CD4-positive, alpha-beta memory T cell (primary cell): ENCODE measurements at regions not wholly inside any gene's neighbourhood (a gene's known extent, or its start where the extent isn't known, plus 50 kb on each side); places are given as distances from the start of the nearest gene placed in this dataset.
A peak's percentile ranks its signal among the peaks of the same experiment; 100 is the strongest.

Experiments used
- CTCF ChIA-PET: fragments of 350-600 bp; sonication (Branson Sonifier 250); formaldehyde crosslinking; loops from one replicate; lab custom pipeline; 2021; ENCODE audit warnings: inconsistent platforms; ENCODE audit not compliant: partially characterized antibody; lab: Charles Lee
- POLR2A ChIA-PET: fragments of 350-600 bp; sonication (Branson Sonifier 250); formaldehyde crosslinking; loops from one replicate; lab custom pipeline; 2021; ENCODE audit not compliant: partially characterized antibody; lab: Charles Lee
- DNase-seq, 5 donors: peaks; one replicate each; pipeline versions ENCODE4 v3.0.0 to v3.0.0-alpha.2; 2020 to 2022; ENCODE audit warnings: mixed read lengths in 1 of 5
- H3K27ac ChIP-seq: one replicate; pipeline ENCODE4 v1.7.0; 2013; ENCODE audit warnings: low read depth, low read length
- H3K27me3 ChIP-seq: 2 replicates; pipeline ENCODE4 v1.7.0; 2013; ENCODE audit warnings: mild to moderate bottlenecking, low read length, moderate library complexity; ENCODE audit not compliant: insufficient read depth
- H3K36me3 ChIP-seq: 2 replicates; pipeline ENCODE4 v1.7.0; 2013; ENCODE audit warnings: mild to moderate bottlenecking, low read length, moderate library complexity; ENCODE audit not compliant: insufficient read depth
- H3K4me1 ChIP-seq: 2 replicates; pipeline ENCODE4 v1.7.0; 2013; ENCODE audit warnings: mild to moderate bottlenecking, low read length, moderate library complexity; ENCODE audit not compliant: insufficient read depth
- H3K4me3 ChIP-seq, 2 donors: one replicate each; pipeline ENCODE4 v1.7.0; 2013; ENCODE audit warnings: low read length in 2 of 2, mild to moderate bottlenecking in 1 of 2
- H3K9me3 ChIP-seq, 2 donors: one replicate each; pipeline ENCODE4 v1.7.0; 2013; ENCODE audit warnings: low read length in 2 of 2, control low read depth in 1 of 2; ENCODE audit not compliant: control insufficient read depth in 1 of 2
- H3K27ac Mint-ChIP-seq, 7 donors: one replicate each; pipeline ENCODE4 v1.8.0; 2020 to 2021; ENCODE audit warnings: mixed read lengths in 7 of 7, mild to moderate bottlenecking in 6 of 7, inconsistent platforms in 3 of 7, moderate library complexity in 3 of 7
- H3K27me3 Mint-ChIP-seq, 2 donors: one replicate each; pipeline ENCODE4 v1.8.0; 2020 to 2021; ENCODE audit warnings: mixed read lengths in 2 of 2
- H3K36me3 Mint-ChIP-seq, 2 donors: one replicate each; pipeline ENCODE4 v1.8.0; 2020 to 2021; ENCODE audit warnings: mixed read lengths in 2 of 2, inconsistent platforms in 1 of 2, mild to moderate bottlenecking in 1 of 2
- H3K4me1 Mint-ChIP-seq, 4 donors: one replicate each; pipeline ENCODE4 v1.8.0; 2020 to 2021; ENCODE audit warnings: mixed read lengths in 4 of 4, mild to moderate bottlenecking in 1 of 4
- H3K4me3 Mint-ChIP-seq, 8 donors: one replicate each; pipeline ENCODE4 v1.8.0; 2020 to 2021; ENCODE audit warnings: mixed read lengths in 8 of 8, mild to moderate bottlenecking in 7 of 8, moderate library complexity in 6 of 8, inconsistent platforms in 3 of 8
- H3K9me3 Mint-ChIP-seq, 8 donors: one replicate each; pipeline ENCODE4 v1.8.0; 2020 to 2021; ENCODE audit warnings: mixed read lengths in 8 of 8, mild to moderate bottlenecking in 5 of 8, inconsistent platforms in 3 of 8, moderate library complexity in 1 of 8
- intact Hi-C: fragments of 100-400 bp; cut with micrococcal nuclease; formaldehyde crosslinking; loops from one replicate; pipeline ENCODE4 v1.15.1; 2023

DNA sequence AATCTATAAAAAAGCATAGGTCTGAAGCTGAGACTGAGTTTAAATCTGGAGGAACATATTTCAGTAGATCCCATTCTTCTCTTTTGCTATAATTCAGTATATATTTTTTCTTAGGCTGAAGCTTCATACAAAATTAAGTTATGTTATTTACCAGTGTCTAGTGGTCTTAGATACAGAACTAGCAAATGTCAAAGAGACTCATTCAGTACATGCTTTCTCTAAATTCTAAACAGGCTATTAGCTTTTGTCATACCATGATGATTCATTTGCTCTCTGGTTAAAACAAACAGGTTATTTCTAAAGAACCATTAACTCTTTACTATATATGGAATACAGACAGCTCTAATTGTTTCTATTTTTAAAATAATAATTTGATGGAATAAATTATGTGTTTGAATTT, 1170.2 kb upstream of the PRMT6 start:
- ChIA-PET POLR2A (no interaction called here), CTCF (no interaction called here)
- Mint-ChIP-seq H3K27ac (no peak overlapping the region), H3K27me3 (no peaks in the 10 kb centered on the region), H3K9me3 (peaks cover 0 to 29% (median 12%) of the 10 kb centered on the region in 8 donors), H3K4me3 (no peak overlapping the region), H3K4me1 (no peaks in the 10 kb centered on the region), H3K36me3 (no peaks in the 10 kb centered on the region)
- Histone ChIP-seq H3K4me3 (no peak overlapping the region), H3K9me3 (no peaks in the 10 kb centered on the region), H3K27me3 (no peaks in the 10 kb centered on the region), H3K4me1 (no peaks in the 10 kb centered on the region), H3K36me3 (no peaks in the 10 kb centered on the region), H3K27ac (no peak overlapping the region)
- no peak for DNase-seq
- intact Hi-C loops, result no loop called here

DNA sequence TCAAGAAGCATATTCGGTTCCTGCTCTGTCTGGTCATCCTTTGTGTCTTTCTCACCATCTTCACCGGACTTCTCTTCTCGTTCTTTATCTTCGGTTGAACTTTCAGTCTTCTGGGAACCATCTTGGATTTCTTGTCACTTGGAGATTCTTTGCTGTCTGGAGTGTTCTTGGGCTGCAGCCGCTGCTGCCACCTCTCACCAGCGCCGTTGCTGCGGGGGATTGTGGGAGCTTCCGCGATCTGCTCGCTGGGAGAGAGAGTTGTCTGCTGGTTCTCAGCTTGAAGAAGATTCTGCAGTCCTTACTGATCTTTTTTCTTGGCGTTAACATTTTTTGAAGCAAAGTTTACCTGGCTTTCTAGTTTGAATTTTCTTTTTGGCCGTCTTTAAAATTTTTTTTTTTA, 1165.2 kb upstream of the PRMT6 start:
- Histone ChIP-seq H3K27me3 (no peaks in the 10 kb centered on the region), H3K27ac (no peak overlapping the region), H3K36me3 (no peaks in the 10 kb centered on the region), H3K9me3 (no peaks in the 10 kb centered on the region), H3K4me3 (no peak overlapping the region), H3K4me1 (no peaks in the 10 kb centered on the region)
- Mint-ChIP-seq H3K27me3 (no peaks in the 10 kb centered on the region), H3K27ac (peak overlapping the region in 1 of 7 donors; percentile 19), H3K4me1 (no peaks in the 10 kb centered on the region), H3K36me3 (no peaks in the 10 kb centered on the region), H3K9me3 (peaks cover 0 to 23% (median 16%) of the 10 kb centered on the region in 8 donors), H3K4me3 (no peak overlapping the region)
- ChIA-PET CTCF (no interaction called here), POLR2A (no interaction called here)
- no peak for DNase-seq
- intact Hi-C loops, result no loop called here

DNA sequence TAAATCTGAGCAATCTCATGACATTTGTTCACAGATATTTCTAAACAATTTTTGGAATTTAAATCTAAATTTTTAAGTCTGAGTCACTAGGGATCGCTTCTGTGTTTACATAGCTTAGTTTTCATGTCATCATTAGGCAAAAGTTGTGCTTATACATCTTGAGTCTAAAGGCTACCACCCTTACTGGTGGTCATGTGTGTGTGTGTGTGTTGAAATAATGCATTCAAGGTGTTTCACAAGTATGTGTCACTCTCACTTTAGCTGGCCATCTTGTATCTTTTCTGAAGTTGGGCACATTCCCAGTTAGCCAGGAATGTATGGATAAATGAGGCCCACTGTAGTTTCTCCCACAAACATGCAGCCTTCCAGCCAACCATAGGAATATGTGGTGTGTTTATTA, 1162.5 kb upstream of the PRMT6 start:
- intact Hi-C loops, result no loop called here
- Mint-ChIP-seq H3K4me3 (no peak overlapping the region), H3K27ac (no peak overlapping the region), H3K36me3 (no peaks in the 10 kb centered on the region), H3K27me3 (no peaks in the 10 kb centered on the region), H3K4me1 (no peaks in the 10 kb centered on the region), H3K9me3 (peaks cover 0 to 34% (median 21%) of the 10 kb centered on the region in 8 donors)
- POLR2A ChIA-PET, result no interaction called here
- H3K9me3 ChIP-seq, result no peaks in the 10 kb centered on the region
- no peak overlapping the region for H3K27ac ChIP-seq
- H3K4me3 ChIP-seq, result no peak overlapping the region
- CTCF ChIA-PET, result no interaction called here
- H3K4me1 ChIP-seq, result no peaks in the 10 kb centered on the region
- no peaks in the 10 kb centered on the region for H3K36me3 ChIP-seq
- no peaks in the 10 kb centered on the region for H3K27me3 ChIP-seq
- no peak for DNase-seq

- no peaks in the 10 kb centered on the region for H3K27me3 ChIP-seq
- no peaks in the 10 kb centered on the region for H3K36me3 ChIP-seq
- no peaks in the 10 kb centered on the region for H3K27me3 Mint-ChIP-seq
- POLR2A ChIA-PET, result no interaction called here
- H3K9me3 ChIP-seq, result peaks cover 0 to 4% of the 10 kb centered on the region in 2 donors
- H3K4me1 Mint-ChIP-seq, result no peaks in the 10 kb centered on the region
- H3K27ac ChIP-seq, result no peak overlapping the region
- no peak overlapping the region for H3K4me3 ChIP-seq
- H3K4me3 Mint-ChIP-seq, result no peak overlapping the region
- no peak overlapping the region for H3K27ac Mint-ChIP-seq
- peaks cover 2 to 26% (median 10%) of the 10 kb centered on the region in 8 donors for H3K9me3 Mint-ChIP-seq
- intact Hi-C loops, result no loop called here
- CTCF ChIA-PET, result no interaction called here
- H3K36me3 Mint-ChIP-seq, result no peaks in the 10 kb centered on the region
- no peaks in the 10 kb centered on the region for H3K4me1 ChIP-seq
- no peak for DNase-seq
These were observed 1146.7 kb upstream of the PRMT6 start for GRCh38 chr1:105909811-105910210.

DNA sequence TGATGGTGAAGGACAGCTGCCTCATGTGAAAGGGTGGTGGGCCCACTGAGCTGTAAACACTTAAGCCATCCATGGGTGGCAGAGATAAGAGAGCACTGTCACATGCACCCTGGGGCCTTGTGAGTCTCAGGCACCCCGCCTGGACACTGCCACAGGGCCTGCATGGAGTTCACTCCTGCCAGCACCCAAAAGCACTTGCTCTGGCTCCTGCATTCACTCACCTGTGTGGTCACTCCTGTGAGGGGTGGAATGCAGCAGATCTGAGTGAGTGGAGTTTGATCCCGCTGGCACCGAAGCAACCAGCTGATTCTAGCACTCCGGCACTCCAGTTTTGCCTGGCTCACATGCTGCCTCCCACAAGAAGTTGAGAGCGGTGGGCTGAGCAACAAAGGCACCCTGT, 1142.1 kb upstream of the PRMT6 start:
- Histone ChIP-seq H3K36me3 (no peaks in the 10 kb centered on the region), H3K9me3 (peaks cover 0 to 4% of the 10 kb centered on the region in 2 donors), H3K4me3 (no peak overlapping the region), H3K4me1 (no peaks in the 10 kb centered on the region), H3K27ac (no peak overlapping the region), H3K27me3 (no peaks in the 10 kb centered on the region)
- Mint-ChIP-seq H3K9me3 (peaks cover 0 to 15% (median 7%) of the 10 kb centered on the region in 8 donors), H3K4me3 (no peak overlapping the region), H3K4me1 (no peaks in the 10 kb centered on the region), H3K27ac (no peak overlapping the region), H3K27me3 (no peaks in the 10 kb centered on the region), H3K36me3 (no peaks in the 10 kb centered on the region)
- intact Hi-C loops, result no loop called here
- ChIA-PET POLR2A (no interaction called here), CTCF (no interaction called here)
- DNase-seq, result no peak

GRCh38 chr1:105934806-105935205, 1121.7 kb upstream of the PRMT6 start:
- intact Hi-C loops, result no loop called here
- no peak for DNase-seq
- no peak overlapping the region for H3K4me3 Mint-ChIP-seq
- ChIA-PET CTCF (no interaction called here), POLR2A (no interaction called here)
- Histone ChIP-seq H3K9me3 (no peaks in the 10 kb centered on the region), H3K27ac (no peak overlapping the region), H3K36me3 (no peaks in the 10 kb centered on the region), H3K4me3 (no peak overlapping the region), H3K4me1 (no peaks in the 10 kb centered on the region), H3K27me3 (no peaks in the 10 kb centered on the region)
- no peaks in the 10 kb centered on the region for H3K27me3 Mint-ChIP-seq
- H3K9me3 Mint-ChIP-seq, result peaks cover 0 to 23% (median 10%) of the 10 kb centered on the region in 8 donors
- no peaks in the 10 kb centered on the region for H3K4me1 Mint-ChIP-seq
- H3K36me3 Mint-ChIP-seq, result no peaks in the 10 kb centered on the region
- no peak overlapping the region for H3K27ac Mint-ChIP-seq

DNA sequence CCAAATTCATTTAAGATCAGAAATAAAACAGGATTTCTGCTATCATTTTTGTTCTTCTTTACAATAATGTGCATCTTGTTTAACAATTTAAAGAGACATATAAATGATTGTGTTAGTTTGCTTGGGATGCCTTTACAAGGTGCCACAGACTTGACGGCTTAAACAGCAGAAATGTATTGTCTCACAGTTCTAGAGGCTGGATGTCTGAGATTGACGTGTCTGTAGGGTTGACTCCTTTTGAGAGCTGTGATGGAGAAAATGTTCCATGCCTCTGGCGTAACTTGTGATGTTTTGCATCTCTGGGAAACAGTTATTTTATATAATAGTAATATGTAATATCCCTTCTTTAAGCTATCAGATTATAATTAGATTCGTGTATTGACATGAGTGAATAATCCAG, 1091.6 kb upstream of the PRMT6 start:
- intact Hi-C loops, result no loop called here
- Mint-ChIP-seq H3K27me3 (no peaks in the 10 kb centered on the region), H3K4me1 (no peaks in the 10 kb centered on the region), H3K36me3 (no peaks in the 10 kb centered on the region), H3K9me3 (peaks cover 3 to 16% (median 6%) of the 10 kb centered on the region in 8 donors), H3K4me3 (no peak overlapping the region), H3K27ac (no peak overlapping the region)
- Histone ChIP-seq H3K4me3 (no peak overlapping the region), H3K36me3 (no peaks in the 10 kb centered on the region), H3K9me3 (no peaks in the 10 kb centered on the region), H3K27me3 (no peaks in the 10 kb centered on the region), H3K4me1 (no peaks in the 10 kb centered on the region), H3K27ac (no peak overlapping the region)
- ChIA-PET CTCF (no interaction called here), POLR2A (no interaction called here)
- no peak for DNase-seq

DNA sequence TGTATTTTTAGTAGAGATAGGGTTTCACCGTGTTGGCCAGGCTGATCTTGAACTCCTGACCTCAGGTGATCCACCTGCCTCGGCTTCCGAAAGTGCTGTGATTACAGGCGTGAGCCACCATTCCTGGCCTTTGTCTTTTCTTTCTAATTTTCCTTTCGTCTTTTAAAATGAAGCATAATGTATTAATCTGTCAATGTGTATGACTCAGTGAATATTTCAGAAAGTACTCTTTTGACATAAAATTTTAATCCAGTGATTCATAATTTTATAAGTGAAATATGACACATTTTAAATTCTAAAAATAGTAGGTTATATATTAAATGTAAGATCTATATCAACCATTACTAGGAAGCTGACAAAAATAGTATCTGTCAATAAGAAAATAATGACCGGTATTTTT, 1059.0 kb upstream of the PRMT6 start:
- no peaks in the 10 kb centered on the region for H3K36me3 ChIP-seq
- no peaks in the 10 kb centered on the region for H3K9me3 ChIP-seq
- DNase-seq, result no peak
- CTCF ChIA-PET, result no interaction called here
- intact Hi-C loops, result no loop called here
- H3K4me3 Mint-ChIP-seq, result no peak overlapping the region
- H3K27me3 ChIP-seq, result no peaks in the 10 kb centered on the region
- H3K36me3 Mint-ChIP-seq, result no peaks in the 10 kb centered on the region
- POLR2A ChIA-PET, result no interaction called here
- H3K27me3 Mint-ChIP-seq, result no peaks in the 10 kb centered on the region
- no peaks in the 10 kb centered on the region for H3K4me1 ChIP-seq
- no peak overlapping the region for H3K27ac ChIP-seq
- peaks cover 0 to 16% (median 13%) of the 10 kb centered on the region in 8 donors for H3K9me3 Mint-ChIP-seq
- no peak overlapping the region for H3K27ac Mint-ChIP-seq
- H3K4me3 ChIP-seq, result no peak overlapping the region
- H3K4me1 Mint-ChIP-seq, result no peaks in the 10 kb centered on the region
